Left renal pelvis (tissue), 4 donors: ENCODE measurements at regions not wholly inside any gene's neighbourhood (a gene's known extent, or its start where the extent isn't known, plus 50 kb on each side); places are given as distances from the start of the nearest gene placed in this dataset.
"Not testable (repeated sequence)": the region's sequence is repeated elsewhere in the genome, so short reads cannot be mapped to it uniquely, and the experiment has no call there.

Source experiments
- DNase-seq, 4 donors: peaks; one replicate each; pipeline ENCODE4 v3.0.0-alpha.2; 2013; ENCODE audit warnings: low read depth in 4 of 4, low spot score in 3 of 4

DNA sequence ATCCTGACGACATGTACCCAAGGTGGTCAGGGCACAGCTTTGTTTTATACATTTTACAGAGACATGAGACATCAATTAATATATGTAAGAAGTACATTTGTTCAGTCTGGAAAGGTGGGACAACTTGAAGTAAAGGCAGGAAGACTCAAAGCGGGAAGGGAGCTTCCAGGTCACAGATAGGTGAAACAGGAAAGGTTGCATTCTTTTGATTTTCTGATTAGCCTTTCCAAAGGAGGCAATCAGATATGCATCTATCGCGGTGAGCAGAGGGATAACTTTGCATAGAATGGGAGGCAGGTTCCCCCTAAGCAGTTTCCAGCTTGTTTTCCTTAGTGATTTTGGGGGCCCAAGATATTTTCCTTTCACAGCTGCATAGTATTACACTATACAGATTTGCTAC is 358.4 kb downstream of the GLUD2 start:
- DNase-seq, result no peak

DNA sequence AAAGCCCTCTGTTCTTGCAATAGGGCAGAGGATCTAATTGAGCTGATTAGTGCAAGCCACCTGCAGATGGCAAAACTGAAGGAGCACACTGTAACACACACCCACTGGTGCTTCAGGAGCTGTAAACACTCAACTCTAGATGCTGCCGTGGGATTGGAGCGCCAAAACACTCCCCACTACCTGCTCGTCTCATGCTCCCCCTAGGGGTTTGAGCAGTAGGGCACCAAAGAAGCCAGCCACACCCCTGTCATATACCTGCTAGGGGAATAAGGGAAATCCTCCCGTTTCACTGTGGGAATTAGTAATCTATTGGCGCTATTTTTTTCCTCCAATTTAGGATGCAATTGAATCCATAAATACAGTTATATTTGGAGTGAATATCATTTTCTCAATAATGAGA is 360.2 kb downstream of the GLUD2 start:
- DNase-seq, result no peak

DNA sequence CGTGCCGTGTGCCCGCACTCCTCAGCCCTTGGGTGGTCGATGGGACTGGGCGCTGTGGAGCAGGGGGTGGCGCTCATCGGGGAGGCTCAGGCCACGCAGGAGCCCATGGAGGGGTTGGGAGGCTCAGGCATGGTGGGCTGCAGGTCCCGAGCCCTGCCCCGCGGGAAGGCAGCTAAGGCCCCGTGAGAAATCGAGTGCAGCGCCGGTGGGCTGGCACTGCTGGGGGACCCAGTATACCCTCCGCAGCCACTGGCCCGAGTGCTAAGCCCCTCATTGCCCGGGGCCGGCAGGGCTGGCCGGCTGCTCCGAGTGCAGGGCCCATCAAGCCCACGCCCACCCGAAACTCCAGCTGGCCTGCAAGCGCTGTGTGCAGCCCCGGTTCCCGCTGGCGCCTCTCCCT is 384.1 kb downstream of the GLUD2 start:
- DNase-seq, result not testable (repeated sequence)

DNA sequence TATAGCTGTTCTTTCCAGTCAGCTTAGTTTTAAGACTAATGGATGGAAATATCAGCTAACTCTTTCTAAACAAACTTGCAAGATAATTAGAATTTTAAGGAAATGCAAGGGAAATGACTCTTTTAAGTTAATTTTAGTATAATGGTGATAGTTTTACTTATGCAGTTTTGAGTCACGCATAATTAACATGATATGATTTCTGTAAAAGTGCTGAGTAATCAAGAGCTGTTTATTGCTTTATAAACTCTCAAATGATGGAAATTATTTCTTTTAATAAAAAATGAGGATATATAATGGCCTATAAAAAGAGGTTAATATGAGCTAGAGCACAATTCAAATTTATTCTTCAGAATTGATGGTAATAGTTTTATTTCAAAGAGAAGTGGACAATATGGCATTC is 385.9 kb downstream of the GLUD2 start:
- no peak for DNase-seq

DNA sequence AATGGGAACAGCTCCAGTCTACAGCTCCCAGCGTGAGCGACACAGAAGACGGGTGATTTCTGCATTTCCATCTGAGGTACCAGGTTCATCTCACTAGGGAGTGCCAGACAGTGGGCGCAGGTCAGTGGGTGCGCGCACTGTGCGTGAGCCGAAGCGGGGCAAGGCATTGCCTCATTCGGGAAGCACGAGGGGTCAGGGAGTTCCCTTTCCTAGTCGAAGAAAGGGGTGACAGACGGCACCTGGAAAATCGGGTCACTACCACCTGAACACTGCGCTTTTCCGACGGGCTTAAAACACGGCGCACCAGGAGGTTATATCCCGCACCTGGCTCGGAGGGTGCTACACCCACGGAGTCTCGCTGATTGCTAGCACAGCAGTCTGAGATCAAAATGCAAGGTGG is 390.3 kb downstream of the GLUD2 start:
- not testable (repeated sequence) for DNase-seq

DNA sequence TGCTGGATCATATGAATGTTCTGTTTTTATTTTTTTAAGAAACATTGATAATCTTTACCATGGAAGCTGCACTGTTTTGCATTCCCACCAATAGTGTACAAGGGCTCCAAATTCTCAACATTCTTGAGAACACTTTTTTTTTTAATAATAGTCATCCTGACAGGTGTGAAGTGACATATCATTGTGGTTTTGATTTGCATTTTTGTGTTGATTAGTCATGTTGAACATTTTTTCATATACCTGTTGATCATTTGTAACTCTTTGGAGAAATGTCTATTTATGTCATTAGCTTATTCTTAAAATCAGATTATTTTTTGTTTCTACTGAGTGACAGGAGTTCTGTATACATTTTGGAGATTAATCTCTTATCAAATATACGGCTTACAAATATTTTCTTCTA is 408.5 kb downstream of the GLUD2 start:
- DNase-seq, result no peak

DNA sequence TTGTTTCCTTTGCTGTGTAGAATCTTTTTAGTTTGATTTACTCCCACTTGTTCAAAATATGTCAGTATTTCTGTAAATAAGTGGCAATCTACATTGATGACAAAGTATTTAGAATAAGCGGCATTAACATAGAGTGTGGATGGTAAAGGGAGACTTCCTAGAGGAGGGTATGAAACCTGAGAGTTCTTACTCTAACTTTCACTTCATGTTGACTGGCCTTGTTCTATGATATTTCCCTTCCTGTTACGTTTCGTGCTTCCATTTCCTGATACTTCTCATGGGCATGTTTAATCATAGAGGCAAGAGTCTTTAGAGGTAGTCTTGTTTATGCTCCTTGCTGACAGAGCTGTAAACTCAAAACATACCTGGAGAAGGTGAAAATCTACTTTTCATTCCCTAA is 408.9 kb downstream of the GLUD2 start:
- no peak for DNase-seq

DNA sequence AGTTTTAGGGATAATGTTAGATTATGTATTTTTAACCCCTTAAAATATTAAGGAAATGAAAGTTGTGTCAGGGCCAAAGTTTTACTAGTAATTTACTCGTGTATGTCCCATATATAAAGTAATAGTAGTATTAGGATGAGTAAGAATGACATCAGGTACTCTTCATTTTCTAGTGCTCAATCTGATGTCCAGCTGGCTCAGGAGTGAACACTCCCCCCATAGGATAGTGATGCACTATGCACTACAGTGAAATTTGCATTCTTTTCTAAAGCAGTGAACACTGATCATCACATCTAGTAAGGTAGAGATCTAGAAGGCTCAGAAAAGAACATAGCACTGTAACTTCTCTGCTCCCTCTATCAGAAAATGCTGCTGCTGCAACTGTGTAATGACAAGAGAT is 409.7 kb downstream of the GLUD2 start:
- no peak for DNase-seq

DNA sequence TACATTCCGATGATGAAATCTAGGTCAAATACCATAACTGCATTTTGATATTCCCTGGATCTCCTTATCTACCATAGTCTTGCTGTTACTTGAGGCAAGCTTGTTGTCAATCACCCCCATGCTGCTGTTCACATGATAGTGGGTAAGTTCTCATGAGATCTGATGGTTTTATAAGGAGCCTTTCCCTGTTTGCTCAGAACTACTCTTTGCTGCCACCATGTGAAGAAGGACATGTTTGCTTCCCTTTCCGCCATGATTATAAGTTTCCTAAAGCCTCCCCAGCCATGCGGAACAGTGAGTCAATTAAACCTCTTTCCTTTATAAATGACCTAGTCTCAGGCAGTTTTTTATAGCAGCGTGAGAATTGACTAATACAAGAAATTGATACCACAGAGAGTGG is 432.0 kb downstream of the GLUD2 start:
- no peak for DNase-seq

DNA sequence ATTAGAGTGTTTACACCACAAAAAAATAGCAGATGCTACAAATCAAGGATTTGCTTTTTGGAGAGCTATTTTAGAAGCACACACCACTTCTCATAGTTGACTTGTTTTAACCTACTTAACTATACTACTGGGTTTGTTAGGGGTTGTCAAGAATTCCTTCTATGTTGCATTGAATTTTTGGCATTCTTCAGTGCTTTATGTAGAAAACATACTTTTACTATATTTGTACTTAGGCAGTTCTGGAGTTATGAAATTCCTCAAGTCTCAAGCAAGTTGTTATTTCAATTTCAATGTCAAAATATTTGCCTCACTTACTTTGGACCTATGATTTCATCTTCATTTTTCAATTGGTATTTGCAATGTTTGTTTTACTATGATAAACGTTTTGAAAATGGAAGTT is 449.6 kb downstream of the GLUD2 start:
- no peak for DNase-seq

DNA sequence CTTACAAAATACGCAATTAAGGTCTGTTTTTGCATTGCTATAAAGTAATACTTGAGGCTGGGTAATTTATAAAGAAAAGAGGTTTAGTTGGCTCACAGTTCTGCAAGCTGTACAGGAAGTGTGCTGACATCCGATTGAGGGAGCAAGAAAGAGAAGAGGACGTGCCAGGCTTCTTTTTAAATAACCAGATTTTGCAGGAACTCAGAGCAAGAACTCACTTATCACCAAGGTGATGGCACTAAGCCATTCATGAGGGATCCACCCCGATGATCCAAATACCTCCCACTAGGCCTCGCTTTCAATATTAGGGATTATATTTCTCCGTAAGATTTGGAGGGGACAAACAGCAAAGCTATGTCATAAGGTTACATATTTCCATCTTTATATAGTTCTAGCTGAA is 456.7 kb downstream of the GLUD2 start:
- DNase-seq, result no peak

DNA sequence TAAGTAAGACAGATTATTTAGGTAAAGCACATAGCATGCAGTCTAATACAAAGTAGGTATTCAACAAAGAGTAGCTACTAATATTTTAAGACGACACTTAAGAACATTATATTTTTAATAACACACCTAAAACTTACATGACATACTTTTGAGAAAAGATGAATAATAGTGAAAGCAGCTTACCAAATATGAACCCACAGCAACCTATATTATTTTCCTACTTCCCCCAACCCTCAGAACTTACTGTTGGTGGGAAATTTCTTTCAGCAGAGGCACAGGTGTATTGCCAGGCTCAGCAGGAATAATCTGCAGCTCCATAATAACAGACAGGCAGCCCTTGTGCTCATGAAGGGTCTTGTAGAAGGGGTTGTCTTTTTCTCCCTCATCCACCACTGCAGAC is 498.9 kb downstream of the GLUD2 start:
- no peak for DNase-seq

DNA sequence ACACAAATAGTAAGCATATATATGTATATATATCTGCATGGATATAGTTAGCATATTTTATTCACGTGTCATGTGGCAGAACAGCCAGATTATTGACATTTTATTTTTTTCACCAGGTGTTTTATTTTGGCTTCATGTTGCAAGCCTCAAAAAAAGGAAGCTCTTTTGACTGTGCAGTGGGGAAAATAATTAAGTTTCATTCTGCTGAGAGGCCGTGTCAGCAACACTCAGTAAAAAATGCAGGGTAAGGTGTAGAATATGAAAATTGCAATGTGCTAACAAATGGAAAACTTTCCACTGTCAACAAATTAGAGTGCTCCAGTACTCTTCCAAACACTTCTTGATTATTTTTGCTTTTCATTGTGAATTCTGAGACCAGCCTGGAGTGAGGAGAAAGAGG is 511.5 kb downstream of the GLUD2 start:
- DNase-seq, result no peak

DNA sequence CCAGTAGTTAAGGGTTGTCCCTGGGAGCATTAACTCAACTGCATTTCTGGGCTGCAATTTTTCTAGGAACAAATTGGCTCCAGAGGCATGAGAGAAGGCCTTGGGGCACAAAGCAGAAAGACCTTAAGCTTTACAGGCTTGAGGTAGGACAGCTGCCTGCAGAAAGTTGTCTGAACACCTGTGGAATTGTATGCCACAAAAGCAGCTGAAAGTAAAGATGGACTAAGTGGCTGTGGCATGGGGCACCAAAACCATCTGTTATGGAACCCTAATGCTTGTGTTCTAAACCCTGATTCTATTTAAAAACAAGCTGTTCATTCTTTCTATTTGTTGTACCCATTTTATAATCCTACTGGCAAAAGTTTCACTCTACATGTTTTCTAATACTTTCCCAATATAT is 515.2 kb downstream of the GLUD2 start:
- DNase-seq, result no peak

DNA sequence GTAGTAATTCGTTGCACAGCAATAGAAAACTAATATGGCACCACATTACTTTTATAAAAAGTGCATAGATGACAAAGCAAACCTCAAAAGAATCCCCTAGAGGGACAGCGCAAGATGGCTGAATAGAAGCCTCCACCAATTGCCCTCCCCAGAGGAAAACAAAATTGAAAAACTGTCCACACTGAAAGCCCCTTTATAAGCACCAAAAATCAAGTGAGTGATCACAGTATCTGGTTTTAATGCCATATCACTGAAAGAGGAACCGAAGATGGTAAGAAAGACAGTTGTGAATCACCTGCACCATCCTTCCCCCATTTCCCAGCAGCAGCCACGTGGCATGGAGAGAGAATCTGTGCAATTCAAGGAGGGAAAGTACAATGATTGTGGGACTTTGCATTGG is 522.2 kb downstream of the GLUD2 start:
- no peak for DNase-seq

DNA sequence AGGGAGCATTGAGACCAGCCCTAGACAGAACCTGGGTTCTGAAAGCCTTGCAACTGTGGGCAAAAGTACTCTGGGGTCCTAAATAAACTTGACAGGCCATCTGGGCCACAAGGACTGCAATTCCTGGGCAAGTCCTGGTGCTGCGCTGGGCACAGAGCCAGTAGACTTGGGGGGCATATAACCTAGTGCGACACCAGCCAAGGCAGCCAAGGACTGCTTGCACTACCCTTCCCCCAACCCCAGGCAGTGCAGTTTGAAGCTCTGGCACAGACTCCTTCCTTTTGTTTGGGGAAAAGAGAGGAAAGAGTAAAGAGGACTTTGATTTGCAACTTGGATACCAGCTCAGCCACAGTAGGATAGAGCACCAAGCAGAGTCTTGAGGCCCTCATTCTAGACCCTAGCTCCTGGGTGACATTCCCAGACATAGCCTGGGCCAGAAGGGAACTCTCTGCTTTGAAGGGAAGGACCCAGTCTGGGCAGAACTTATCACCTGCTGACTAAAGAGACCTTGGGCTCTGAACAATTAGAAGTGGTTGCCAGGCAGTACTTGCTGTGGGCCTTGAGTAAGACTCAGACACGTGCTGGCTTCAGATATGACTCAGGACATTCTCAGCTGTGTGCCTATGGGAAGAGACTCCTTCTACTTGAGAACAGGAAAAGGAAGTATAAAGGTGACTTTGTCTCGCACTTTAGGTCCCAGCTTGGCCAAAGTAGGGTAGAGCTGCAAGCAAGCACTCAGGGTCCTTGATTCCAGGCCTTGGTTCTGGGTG is 522.8 kb downstream of the GLUD2 start:
- no peak for DNase-seq

DNA sequence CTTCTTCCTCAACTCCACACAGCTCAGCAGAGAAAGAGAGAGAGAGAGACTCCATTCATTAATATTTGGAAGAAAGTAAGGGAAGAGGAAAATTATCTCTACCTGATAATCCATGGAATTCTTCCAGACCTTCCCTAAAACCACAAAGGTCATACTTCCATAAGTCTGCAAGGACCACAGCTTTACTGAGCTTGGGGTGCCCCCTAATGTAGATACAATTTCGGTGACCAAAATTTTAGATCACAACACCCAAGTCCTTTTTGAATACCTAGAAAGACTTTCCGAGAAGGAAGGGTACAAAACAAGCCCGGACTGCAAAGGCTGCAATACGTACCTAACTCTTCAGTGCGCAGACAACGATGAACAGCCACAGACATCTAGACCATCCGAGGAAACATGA is 523.9 kb downstream of the GLUD2 start:
- no peak for DNase-seq

DNA sequence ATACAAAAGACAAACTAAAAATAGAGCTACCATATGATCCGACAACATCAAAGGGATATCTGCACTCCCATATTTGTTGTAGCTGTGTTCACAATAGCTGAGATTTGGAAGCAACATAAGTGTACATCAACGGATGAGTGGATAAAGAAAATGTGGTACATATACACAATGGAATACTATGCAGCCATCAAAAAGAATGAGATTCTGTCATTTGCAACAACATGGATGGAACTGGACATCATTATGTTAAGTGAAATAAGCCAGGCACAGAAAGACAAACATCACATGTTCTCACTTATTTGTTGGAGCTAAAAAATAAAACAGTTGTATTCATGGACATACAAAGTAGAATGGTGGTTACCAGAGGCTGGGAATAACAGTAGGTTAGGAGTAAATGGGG is 527.0 kb downstream of the GLUD2 start:
- not testable (repeated sequence) for DNase-seq

DNA sequence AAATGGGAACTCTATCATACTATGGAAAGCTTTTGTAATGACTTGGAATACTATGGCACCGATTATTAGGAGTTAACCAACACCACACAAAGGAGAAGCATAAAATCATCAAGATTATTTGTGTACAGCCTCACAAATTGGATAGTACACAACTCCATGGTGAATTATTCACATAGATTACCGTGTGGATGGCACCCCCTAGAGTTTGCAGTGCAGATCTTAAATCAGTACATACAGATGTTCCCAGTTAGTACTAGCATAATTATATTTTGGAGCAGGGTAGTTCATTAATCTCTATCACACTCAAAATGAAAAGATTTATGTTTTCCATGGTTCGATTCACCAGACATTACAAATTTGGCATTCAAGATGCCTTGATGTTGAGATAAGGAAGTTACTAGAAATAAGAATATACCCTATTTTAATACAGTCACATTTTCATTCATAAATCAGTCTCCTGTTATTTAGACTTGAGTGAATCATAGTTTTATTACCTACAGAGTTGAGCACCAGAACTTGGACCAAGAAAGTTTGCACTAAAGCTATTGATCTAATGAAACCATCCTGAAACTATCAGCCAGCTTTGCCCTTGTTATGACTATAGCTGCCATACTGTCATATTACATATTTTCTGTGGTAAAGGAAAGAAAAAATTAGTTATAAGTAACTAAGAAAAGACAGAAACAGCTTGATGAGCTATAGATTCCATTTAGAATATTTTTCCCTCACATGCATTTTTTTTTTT is 531.8 kb downstream of the GLUD2 start:
- DNase-seq, result no peak

DNA sequence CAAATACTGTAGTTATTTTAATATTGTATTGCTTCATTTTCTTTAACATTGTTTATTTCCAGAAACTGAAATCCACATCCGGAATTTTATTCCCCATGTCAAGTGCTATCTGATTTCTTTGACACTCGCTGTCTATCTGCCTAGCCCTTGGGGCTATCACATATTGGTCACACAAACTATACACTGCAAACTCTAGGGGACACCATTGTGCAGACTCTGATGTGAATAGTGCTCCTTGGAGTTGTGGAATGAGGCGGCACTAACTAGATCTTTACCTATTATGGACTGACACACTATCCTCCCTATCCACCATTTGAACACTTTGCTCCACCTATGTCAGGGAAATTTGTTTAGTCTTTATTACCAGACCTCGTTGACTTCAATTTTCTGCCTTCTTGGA is 534.5 kb downstream of the GLUD2 start:
- DNase-seq, result no peak

DNA sequence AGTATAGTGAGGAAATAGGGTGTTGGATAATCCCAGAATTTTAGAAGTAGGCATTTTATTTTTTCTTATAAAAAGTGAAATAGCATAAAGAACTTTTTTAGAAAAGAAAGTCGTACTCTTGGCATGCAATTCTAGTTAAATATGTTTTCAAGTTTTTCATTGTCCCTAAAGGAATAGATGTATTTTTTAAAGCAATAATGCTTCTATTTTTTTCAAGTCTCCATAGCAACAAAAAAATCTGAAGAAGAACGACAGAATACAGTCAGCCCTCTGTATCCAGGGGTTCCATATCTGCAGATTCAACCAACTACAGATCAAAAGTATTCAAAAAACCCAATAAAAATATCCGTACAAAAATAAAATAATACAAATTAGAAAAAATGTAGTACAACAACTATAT is 538.2 kb downstream of the GLUD2 start:
- no peak for DNase-seq

DNA sequence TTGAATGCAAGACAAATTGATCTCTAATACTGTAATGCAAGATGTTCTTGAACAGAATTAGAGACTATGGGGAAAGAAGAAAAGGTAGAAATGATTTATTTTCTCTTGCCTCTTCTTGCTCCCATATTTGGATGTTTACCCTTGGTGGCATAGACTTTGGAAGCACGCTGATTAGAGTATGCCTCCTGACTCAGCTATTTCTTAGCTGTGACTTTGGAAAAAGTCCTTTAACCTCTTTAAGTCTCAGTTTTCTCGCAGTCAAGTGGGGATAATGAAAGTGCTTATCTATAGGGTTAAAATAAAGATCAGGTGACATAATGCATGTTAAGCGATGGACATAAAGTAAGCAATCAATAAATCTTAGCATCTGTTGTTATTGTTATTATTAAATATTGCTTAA is 545.5 kb downstream of the GLUD2 start:
- DNase-seq, result no peak
